Smooth muscle cell (in vitro differentiated cells): ENCODE measurements at regions not wholly inside any gene's neighbourhood (a gene's known extent, or its start where the extent isn't known, plus 50 kb on each side); places are given as distances from the start of the nearest gene placed in this dataset.

ENCODE experiments used
- DNase-seq: peaks from one replicate; lab custom pipeline; 2025; ENCODE audit not compliant: unreplicated experiment; lab: John Stamatoyannopoulos, UW
- H2AFZ ChIP-seq: fragments of 200-600 bp; sonication (generic); 2 replicates; pipeline ENCODE4 v1.6.0; 2016; ENCODE audit warnings: antibody characterized with exemption, low read depth, mild to moderate bottlenecking
- H3F3A ChIP-seq: fragments of 200-600 bp; sonication (generic); 2 replicates; pipeline ENCODE4 v1.6.0; 2017; ENCODE audit warnings: antibody characterized with exemption, low read depth
- H3K27ac ChIP-seq: fragments of 200-600 bp; sonication (generic); 2 replicates; pipeline ENCODE4 v1.5.1; 2016; ENCODE audit warnings: low read depth, mild to moderate bottlenecking
- H3K27me3 ChIP-seq: fragments of 200-600 bp; sonication (generic); 2 replicates; pipeline ENCODE4 v1.6.1; 2016; ENCODE audit warnings: low read depth, mild to moderate bottlenecking
- H3K36me3 ChIP-seq: fragments of 200-600 bp; sonication (generic); 2 replicates; pipeline ENCODE4 v1.5.1; 2016; ENCODE audit warnings: low read depth
- H3K4me1 ChIP-seq: fragments of 200-600 bp; sonication (generic); 2 replicates; pipeline ENCODE4 v1.5.1; 2016; ENCODE audit warnings: low read depth
- H3K4me2 ChIP-seq: fragments of 200-600 bp; sonication (generic); 2 replicates; pipeline ENCODE4 v1.6.0; 2016; ENCODE audit warnings: mild to moderate bottlenecking
- H3K4me3 ChIP-seq: fragments of 200-600 bp; sonication (generic); 2 replicates; pipeline ENCODE4 v1.5.1; 2016; ENCODE audit warnings: mild to moderate bottlenecking
- H3K79me2 ChIP-seq: fragments of 200-600 bp; sonication (generic); 2 replicates; pipeline ENCODE4 v1.6.0; 2016; ENCODE audit warnings: low read depth, mild to moderate bottlenecking
- H3K9ac ChIP-seq: fragments of 200-600 bp; sonication (generic); 2 replicates; pipeline ENCODE4 v1.6.0; 2016; ENCODE audit warnings: low read depth
- H3K9me3 ChIP-seq: fragments of 200-600 bp; sonication (generic); replicated peaks from 2 replicates; pipeline ENCODE4 v1.5.1; 2016; ENCODE audit warnings: low read depth
- H4K20me1 ChIP-seq: fragments of 200-600 bp; sonication (generic); 2 replicates; pipeline ENCODE4 v1.6.0; 2016; ENCODE audit warnings: low read depth
- CTCF ChIP-seq: fragments of 200-600 bp; sonication (generic); IDR thresholded peaks from 2 replicates; pipeline ENCODE4 v1.5.1; 2017; ENCODE audit warnings: borderline replicate concordance, mild to moderate bottlenecking, antibody characterized with exemption; ENCODE audit not compliant: insufficient read depth, poor library complexity, severe bottlenecking
- WGBS: methylation state at CpG from one replicate; pipeline ENCODE4 v1.1.7; 2016; ENCODE audit warnings: low lambda C conversion rate; 5-methylcytosine and 5-hydroxymethylcytosine counted together

DNA sequence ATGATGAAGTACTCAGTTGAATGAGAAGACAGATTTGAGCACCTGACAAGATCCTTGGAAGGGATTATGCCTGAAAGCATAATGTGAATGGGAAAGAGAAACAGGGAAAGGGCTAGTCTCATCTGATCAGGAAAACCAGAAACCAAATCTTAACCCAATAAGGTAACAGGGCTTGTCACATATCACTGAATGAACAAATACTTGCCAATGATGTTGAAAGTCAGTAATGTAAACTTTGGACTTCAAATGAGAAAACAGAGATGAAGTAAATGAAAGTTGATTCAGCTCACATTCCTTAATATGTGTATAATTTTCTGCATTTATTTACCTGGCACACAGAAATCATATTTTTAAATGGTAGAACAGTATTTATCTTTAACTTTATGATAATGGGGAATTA, 480.0 kb downstream of the KCTD12 start:
- Histone ChIP-seq H3K4me1 (no peaks in the 10 kb centered on the region), H3K27me3 (no peaks in the 10 kb centered on the region), H3K27ac (no peak overlapping the region), H3K9ac (no peak overlapping the region), H3K36me3 (no peaks in the 10 kb centered on the region), H3K79me2 (no peaks in the 10 kb centered on the region), H2AFZ (no peak overlapping the region), H3K4me3 (no peak overlapping the region), H3K4me2 (no peak overlapping the region), H4K20me1 (no peaks in the 10 kb centered on the region), H3F3A (no peaks in the 10 kb centered on the region), H3K9me3 (no peaks in the 10 kb centered on the region)
- DNase-seq: no peak
- TF ChIP-seq CTCF: no peak

- 50% methylated on average over 1 of the region's 1 CpG for WGBS
- Histone ChIP-seq H3K27me3 (no peaks in the 10 kb centered on the region), H3K4me1 (no peaks in the 10 kb centered on the region), H3K36me3 (no peaks in the 10 kb centered on the region), H3K27ac (no peak overlapping the region), H3K79me2 (no peaks in the 10 kb centered on the region), H2AFZ (peak overlapping the region; percentile 72), H3K9ac (no peak overlapping the region), H3K4me3 (no peak overlapping the region), H4K20me1 (no peaks in the 10 kb centered on the region), H3K4me2 (no peak overlapping the region), H3F3A (no peaks in the 10 kb centered on the region), H3K9me3 (no peaks in the 10 kb centered on the region)
- no peak for TF ChIP-seq CTCF
- no peak for DNase-seq
Measured at GRCh38 chr13:76398425-76398824, 487.8 kb downstream of the KCTD12 start.

DNA sequence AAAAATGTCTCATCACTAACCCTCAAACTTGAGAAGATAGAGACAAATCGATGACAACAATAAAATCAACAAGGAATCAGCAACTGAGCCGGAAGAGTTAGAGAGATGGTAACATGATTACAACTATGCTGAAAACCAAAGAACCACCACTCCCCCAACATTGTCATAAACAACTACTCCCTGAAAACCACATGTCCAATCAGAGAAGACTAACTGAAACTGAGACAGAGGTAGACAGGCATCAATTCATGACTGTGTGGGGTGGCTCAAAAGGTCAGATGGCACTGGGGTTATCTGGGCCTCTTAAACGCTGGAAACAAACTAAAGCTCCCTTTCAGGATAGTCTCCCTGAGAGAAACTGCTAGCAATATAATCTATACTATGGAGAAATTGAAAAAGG, 488.8 kb downstream of the KCTD12 start:
- Histone ChIP-seq H4K20me1 (no peaks in the 10 kb centered on the region), H3K4me1 (no peaks in the 10 kb centered on the region), H3K9ac (no peak overlapping the region), H3K36me3 (no peaks in the 10 kb centered on the region), H3K27me3 (no peaks in the 10 kb centered on the region), H3K4me3 (no peak overlapping the region), H3K4me2 (no peak overlapping the region), H2AFZ (no peak overlapping the region), H3F3A (no peaks in the 10 kb centered on the region), H3K79me2 (no peaks in the 10 kb centered on the region), H3K27ac (no peak overlapping the region), H3K9me3 (no peaks in the 10 kb centered on the region)
- no peak for TF ChIP-seq CTCF
- 43% methylated on average over 3 of the region's 3 CpGs for WGBS
- no peak for DNase-seq

GRCh38 chr13:76389321-76389720, 496.9 kb downstream of the KCTD12 start:
- Histone ChIP-seq H3K4me2 (peak overlapping the region; percentile 46), H3K27ac (peak overlapping the region; percentile 6), H3K27me3 (no peaks in the 10 kb centered on the region), H3F3A (peaks cover 10% of the 10 kb centered on the region), H3K79me2 (no peaks in the 10 kb centered on the region), H4K20me1 (no peaks in the 10 kb centered on the region), H3K36me3 (no peaks in the 10 kb centered on the region), H3K4me3 (no peak overlapping the region), H3K9ac (no peak overlapping the region), H3K4me1 (peaks cover 5% of the 10 kb centered on the region), H2AFZ (peak overlapping the region; percentile 83), H3K9me3 (no peaks in the 10 kb centered on the region)
- no peak for DNase-seq
- TF ChIP-seq CTCF: no peak
- WGBS: 28% methylated on average over 1 of the region's 1 CpG
